ENCODE measurements at regions not wholly inside any gene's neighbourhood (a gene's known extent, or its start where the extent isn't known, plus 50 kb on each side); places are given as distances from the start of the nearest gene placed in this dataset.

DNA sequence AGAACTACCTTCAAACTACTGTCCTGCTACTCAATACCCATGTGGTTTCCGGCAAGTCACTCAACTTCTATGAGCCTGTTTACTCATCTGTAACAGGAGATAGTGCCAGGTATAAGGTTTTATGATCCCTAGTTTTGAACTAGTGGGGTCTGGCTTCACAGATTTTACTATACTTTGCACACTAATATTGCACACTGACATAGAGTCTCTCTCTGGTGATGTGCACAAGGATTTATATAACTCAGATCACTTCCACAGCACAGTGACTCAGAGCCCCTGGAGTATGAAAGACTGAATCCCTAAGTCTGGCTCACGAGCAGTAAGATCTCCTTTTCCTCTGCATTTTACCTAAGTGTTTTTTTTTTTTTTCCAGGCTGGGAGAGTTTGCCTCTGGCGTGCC lies 69.7 kb upstream of the SLC38A2 start:
- DNase-seq, result no peak
- no peak for ATAC-seq (ENCODE audit: low FRiP score in 2 of 2)
- TF ChIP-seq POLR2A (IDR thresholded peaks at IDR 0.05) (no peak), POLR2AphosphoS5 (IDR thresholded peaks at IDR 0.05) (no peak), EP300 (IDR thresholded peaks at IDR 0.05) (no peak)
- TF ChIP-seq, protein P1, sequence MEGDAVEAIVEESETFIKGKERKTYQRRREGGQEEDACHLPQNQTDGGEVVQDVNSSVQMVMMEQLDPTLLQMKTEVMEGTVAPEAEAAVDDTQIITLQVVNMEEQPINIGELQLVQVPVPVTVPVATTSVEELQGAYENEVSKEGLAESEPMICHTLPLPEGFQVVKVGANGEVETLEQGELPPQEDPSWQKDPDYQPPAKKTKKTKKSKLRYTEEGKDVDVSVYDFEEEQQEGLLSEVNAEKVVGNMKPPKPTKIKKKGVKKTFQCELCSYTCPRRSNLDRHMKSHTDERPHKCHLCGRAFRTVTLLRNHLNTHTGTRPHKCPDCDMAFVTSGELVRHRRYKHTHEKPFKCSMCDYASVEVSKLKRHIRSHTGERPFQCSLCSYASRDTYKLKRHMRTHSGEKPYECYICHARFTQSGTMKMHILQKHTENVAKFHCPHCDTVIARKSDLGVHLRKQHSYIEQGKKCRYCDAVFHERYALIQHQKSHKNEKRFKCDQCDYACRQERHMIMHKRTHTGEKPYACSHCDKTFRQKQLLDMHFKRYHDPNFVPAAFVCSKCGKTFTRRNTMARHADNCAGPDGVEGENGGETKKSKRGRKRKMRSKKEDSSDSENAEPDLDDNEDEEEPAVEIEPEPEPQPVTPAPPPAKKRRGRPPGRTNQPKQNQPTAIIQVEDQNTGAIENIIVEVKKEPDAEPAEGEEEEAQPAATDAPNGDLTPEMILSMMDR (IDR thresholded peaks at IDR 0.05), result no peak
- Histone ChIP-seq H3K36me3 (no peaks in the 10 kb centered on the region), H3K4me3 (no peak overlapping the region), H3K27me3 (no peaks in the 10 kb centered on the region), H3K9me3 (no peaks in the 10 kb centered on the region), H3K27ac (no peak overlapping the region), H3K4me1 (peaks cover 9 to 19% (median 13%) of the 10 kb centered on the region in 4 donors)
- WGBS, 2 donors, result 94% methylated on average over 3 of the region's 3 CpGs

DNA sequence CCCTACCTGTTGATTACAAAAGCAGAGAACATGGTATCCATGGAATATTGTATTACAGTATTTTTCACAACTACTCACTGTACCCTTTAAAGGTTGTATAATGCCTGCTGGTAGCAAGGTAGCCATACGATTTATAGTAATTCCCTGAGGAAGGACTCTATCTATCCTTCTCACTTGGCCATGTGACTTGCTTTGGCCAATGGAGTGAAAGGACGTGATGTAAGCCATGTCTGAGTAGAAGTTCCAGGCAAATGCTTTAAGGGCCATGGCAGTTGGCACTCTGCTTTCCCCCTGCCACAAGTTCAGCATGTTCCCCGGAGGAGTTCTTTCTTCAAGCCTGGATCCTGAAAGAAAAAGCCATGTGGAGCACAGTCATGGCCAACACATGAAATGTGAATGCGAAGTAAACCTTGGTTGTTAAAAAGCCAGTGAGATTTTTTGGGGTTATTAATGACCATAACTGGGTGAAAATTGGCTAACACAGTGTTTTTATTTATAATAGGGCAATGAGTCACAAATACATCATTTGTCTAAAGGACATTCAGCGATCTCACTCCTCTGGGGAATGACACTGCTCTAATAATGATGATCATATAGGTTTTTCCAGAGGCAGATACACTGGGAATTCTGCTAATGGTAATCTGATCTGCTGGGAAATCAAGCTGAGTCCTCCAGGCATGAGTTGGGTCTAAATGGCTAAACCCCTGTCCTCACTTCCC lies 67.4 kb upstream of the SLC38A2 start:
- Histone ChIP-seq H3K36me3 (no peaks in the 10 kb centered on the region), H3K4me1 (peaks cover 0 to under 1% (median under 1%) of the 10 kb centered on the region in 4 donors), H3K27ac (no peak overlapping the region), H3K4me3 (no peak overlapping the region), H3K27me3 (no peaks in the 10 kb centered on the region), H3K9me3 (no peaks in the 10 kb centered on the region)
- DNase-seq, result no peak
- WGBS, 2 donors, result 94 to 96% methylated on average over 5 of the region's 5 CpGs
- no peak for ATAC-seq (ENCODE audit: low FRiP score in 2 of 2)
- no peak for TF ChIP-seq EP300 (IDR thresholded peaks at IDR 0.05)
- no peak for TF ChIP-seq POLR2AphosphoS5 (IDR thresholded peaks at IDR 0.05)
- TF ChIP-seq POLR2A (IDR thresholded peaks at IDR 0.05), result no peak
- TF ChIP-seq, protein P1 (IDR thresholded peaks at IDR 0.05), result no peak

DNA sequence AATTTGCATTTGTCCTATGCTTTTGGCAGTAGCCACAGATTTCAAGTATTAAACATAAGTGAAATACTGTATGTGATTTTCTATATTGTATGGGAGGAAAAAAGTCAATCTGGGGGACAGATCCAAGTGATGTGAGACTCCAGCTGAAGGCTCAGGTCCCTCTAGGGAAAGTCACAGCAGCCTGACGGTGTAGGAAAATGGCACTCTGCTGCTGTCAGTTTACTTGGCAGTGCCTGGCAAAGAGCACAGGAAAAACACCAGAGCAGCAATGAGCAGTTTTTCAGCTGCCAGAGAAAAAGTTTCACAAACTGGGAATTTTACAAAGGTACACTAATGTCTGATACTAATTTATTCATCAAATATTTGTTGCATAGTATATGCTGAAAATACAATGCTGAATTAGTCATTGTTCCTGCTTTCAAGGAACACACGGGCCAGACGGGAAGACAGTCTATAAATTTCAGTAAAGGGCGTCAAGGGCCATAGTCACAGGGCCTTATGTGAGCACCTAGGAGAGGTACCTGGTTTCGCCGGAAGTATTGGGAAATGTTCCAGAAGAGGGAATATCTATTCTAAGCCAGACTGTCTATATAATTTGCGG lies 66.2 kb upstream of the SLC38A2 start:
- no peaks in the 10 kb centered on the region for H3K27me3 ChIP-seq
- WGBS, 2 donors, result 84 to 89% methylated on average over 7 of the region's 7 CpGs

DNA sequence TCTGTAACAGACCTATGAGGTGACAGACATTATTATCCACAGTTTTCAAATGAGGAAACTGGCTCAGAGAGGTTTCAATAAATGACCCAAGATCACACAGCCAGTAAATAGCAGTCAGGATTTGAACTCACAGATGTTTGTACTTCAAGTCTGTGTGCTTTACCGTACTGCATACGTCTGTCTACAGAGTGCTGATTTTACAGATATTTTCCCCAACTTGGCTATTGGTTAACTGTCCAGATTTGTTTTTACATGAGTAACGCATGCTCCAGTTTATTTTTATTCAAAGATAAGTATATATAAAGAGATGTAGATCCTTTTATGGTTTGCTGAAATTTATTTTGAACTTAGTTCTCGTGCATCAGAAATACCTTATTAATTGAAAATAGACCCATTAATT lies 65.7 kb upstream of the SLC38A2 start:
- H3K27me3 ChIP-seq, result no peaks in the 10 kb centered on the region
- WGBS, 2 donors, result 91 to 92% methylated on average over 4 of the region's 4 CpGs

More for the DNA sequence above, 66.2 kb upstream of the SLC38A2 start:
- Histone ChIP-seq H3K36me3 (no peaks in the 10 kb centered on the region), H3K4me1 (no peaks in the 10 kb centered on the region), H3K27ac (no peak overlapping the region), H3K4me3 (no peak overlapping the region), H3K9me3 (no peaks in the 10 kb centered on the region)
- DNase-seq (no peak), ATAC-seq (ENCODE audit: low FRiP score in 2 of 2) (no peak)
- TF ChIP-seq POLR2A (IDR thresholded peaks at IDR 0.05) (no peak), POLR2AphosphoS5 (IDR thresholded peaks at IDR 0.05) (no peak), EP300 (IDR thresholded peaks at IDR 0.05) (no peak)
- TF ChIP-seq, protein P1 (IDR thresholded peaks at IDR 0.05), result no peak

More for the DNA sequence above, 65.7 kb upstream of the SLC38A2 start:
- H3K4me1 ChIP-seq, result no peaks in the 10 kb centered on the region
- no peaks in the 10 kb centered on the region for H3K9me3 ChIP-seq
- H3K27ac ChIP-seq, result no peak overlapping the region
- ATAC-seq (ENCODE audit: low FRiP score in 2 of 2) (no peak), DNase-seq (no peak)
- H3K4me3 ChIP-seq, result no peak overlapping the region
- H3K36me3 ChIP-seq, result no peaks in the 10 kb centered on the region
- TF ChIP-seq POLR2AphosphoS5 (IDR thresholded peaks at IDR 0.05) (no peak), EP300 (IDR thresholded peaks at IDR 0.05) (no peak), POLR2A (IDR thresholded peaks at IDR 0.05) (no peak)
- TF ChIP-seq, protein P1 (IDR thresholded peaks at IDR 0.05), result no peak

Measured in upper lobe of left lung (tissue), 6 donors.